Prostate gland (tissue), 2 donors: ENCODE measurements at regions not wholly inside any gene's neighbourhood (a gene's known extent, or its start where the extent isn't known, plus 50 kb on each side); places are given as distances from the start of the nearest gene placed in this dataset.

Experiments
- POLR2AphosphoS5 ChIP-seq: sonication (generic); formaldehyde crosslinking; IDR thresholded peaks from one replicate; pipeline ENCODE4 v1.6.1; 2017; ENCODE audit warnings: antibody characterized with exemption
- TF ChIP-seq, protein P1 (sequence below), 4 experiments: fragments of 200-600 bp in 2 of 4; fragments of 450-650 bp in 2 of 4; sonication (generic) in 2 of 4; IDR thresholded peaks; 1 replicate in 3 of 4; 2 replicates in 1 of 4; pipeline ENCODE4 v1.5.1; 2016 to 2019; ENCODE audit warnings: antibody characterized with exemption in 4 of 4, mild to moderate bottlenecking in 2 of 4, moderate library complexity in 2 of 4

GRCh38 chr4:177713454-177713853 lies 271.2 kb upstream of the AGA start:
- TF ChIP-seq, protein P1, sequence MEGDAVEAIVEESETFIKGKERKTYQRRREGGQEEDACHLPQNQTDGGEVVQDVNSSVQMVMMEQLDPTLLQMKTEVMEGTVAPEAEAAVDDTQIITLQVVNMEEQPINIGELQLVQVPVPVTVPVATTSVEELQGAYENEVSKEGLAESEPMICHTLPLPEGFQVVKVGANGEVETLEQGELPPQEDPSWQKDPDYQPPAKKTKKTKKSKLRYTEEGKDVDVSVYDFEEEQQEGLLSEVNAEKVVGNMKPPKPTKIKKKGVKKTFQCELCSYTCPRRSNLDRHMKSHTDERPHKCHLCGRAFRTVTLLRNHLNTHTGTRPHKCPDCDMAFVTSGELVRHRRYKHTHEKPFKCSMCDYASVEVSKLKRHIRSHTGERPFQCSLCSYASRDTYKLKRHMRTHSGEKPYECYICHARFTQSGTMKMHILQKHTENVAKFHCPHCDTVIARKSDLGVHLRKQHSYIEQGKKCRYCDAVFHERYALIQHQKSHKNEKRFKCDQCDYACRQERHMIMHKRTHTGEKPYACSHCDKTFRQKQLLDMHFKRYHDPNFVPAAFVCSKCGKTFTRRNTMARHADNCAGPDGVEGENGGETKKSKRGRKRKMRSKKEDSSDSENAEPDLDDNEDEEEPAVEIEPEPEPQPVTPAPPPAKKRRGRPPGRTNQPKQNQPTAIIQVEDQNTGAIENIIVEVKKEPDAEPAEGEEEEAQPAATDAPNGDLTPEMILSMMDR (IDR thresholded peaks at IDR 0.05): no peak
- TF ChIP-seq POLR2AphosphoS5: peak; percentile 4
